ENCODE measurements at regions not wholly inside any gene's neighbourhood (a gene's known extent, or its start where the extent isn't known, plus 50 kb on each side); places are given as distances from the start of the nearest gene placed in this dataset.
A peak's percentile ranks its signal among the peaks of the same experiment; 100 is the strongest.

- no peak overlapping the region for H3K27ac ChIP-seq
- H3K4me1 ChIP-seq: peaks cover 0 to 21% (median 9%) of the 10 kb centered on the region in 4 donors
- peaks cover 0 to 35% (median 23%) of the 10 kb centered on the region in 4 donors for H3K36me3 ChIP-seq
- TF ChIP-seq, protein P1, sequence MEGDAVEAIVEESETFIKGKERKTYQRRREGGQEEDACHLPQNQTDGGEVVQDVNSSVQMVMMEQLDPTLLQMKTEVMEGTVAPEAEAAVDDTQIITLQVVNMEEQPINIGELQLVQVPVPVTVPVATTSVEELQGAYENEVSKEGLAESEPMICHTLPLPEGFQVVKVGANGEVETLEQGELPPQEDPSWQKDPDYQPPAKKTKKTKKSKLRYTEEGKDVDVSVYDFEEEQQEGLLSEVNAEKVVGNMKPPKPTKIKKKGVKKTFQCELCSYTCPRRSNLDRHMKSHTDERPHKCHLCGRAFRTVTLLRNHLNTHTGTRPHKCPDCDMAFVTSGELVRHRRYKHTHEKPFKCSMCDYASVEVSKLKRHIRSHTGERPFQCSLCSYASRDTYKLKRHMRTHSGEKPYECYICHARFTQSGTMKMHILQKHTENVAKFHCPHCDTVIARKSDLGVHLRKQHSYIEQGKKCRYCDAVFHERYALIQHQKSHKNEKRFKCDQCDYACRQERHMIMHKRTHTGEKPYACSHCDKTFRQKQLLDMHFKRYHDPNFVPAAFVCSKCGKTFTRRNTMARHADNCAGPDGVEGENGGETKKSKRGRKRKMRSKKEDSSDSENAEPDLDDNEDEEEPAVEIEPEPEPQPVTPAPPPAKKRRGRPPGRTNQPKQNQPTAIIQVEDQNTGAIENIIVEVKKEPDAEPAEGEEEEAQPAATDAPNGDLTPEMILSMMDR (IDR thresholded peaks at IDR 0.05): no peak
- TF ChIP-seq POLR2A (IDR thresholded peaks at IDR 0.05) (no peak), EP300 (IDR thresholded peaks at IDR 0.05) (no peak), POLR2AphosphoS5 (IDR thresholded peaks at IDR 0.05) (no peak)
- no peaks in the 10 kb centered on the region for H3K9me3 ChIP-seq
- no peak overlapping the region for H3K4me3 ChIP-seq
- no peak for DNase-seq
- 94 to 100% (median 100%) methylated on average over 1 of the region's 1 CpG for WGBS, 5 donors
- H3K27me3 ChIP-seq: no peaks in the 10 kb centered on the region
- intact Hi-C loops (cut with DNase I; ENCODE audit: low total_unique reads): loop anchor here (10.0 kb wide), 1 partner anchor 1054 kb away; no protein-coding TSS in a partner anchor
Observed at GRCh38 chr6:144580771-144581170, 295.6 kb downstream of the UTRN start.

DNA sequence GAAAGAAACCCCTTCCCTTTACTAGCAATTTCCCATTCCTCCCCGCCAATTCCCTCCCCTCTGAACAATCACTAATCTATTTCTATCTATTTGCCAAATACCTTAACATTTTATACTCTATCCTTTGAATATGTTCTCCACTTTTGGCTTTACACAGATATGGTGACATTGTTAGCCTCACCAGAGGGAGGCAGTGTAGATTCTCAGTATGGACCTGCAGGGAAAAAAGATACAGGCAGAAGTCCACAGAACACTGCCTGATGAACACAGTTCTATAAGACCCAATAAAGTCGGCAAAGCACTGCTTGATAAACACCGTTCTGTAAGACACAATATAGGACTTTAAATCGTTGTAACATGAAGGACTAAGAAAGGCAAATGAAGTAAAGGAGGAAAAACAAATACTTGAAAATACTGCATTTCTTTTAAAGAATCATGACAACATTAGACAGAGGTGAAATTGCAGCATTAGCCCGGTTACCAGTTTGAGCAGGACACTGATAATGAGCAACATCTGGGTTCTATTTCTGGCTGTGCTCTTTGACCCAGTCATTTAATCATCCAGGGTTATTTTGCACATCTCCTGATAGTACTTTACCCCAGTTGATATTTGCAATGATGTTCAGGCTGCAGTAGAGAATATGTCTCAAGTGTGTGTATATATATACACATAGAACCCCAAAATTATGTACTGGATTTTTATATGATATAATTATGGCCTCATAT, 296.8 kb downstream of the UTRN start:
- H3K36me3 ChIP-seq: peaks cover 0 to 30% (median 20%) of the 10 kb centered on the region in 4 donors
- no peak overlapping the region for H3K27ac ChIP-seq
- 58 to 72% (median 66%) methylated on average over 5 of the region's 5 CpGs for WGBS, 5 donors
- DNase-seq: peak in 1 of 2 donors; percentile 60
- H3K27me3 ChIP-seq: no peaks in the 10 kb centered on the region
- intact Hi-C loops (cut with DNase I; ENCODE audit: low total_unique reads): loop anchor here (10.0 kb wide), 1 partner anchor 1053 kb away; no protein-coding TSS in a partner anchor
- no peaks in the 10 kb centered on the region for H3K9me3 ChIP-seq
- no peak for TF ChIP-seq POLR2A (IDR thresholded peaks at IDR 0.05)
- TF ChIP-seq, protein P1 (IDR thresholded peaks at IDR 0.05): peak in 4 of 7 experiments; percentile 5 to 24 (median 16)
- no peak overlapping the region for H3K4me3 ChIP-seq
- peaks cover 0 to 21% (median 9%) of the 10 kb centered on the region in 4 donors for H3K4me1 ChIP-seq

DNA sequence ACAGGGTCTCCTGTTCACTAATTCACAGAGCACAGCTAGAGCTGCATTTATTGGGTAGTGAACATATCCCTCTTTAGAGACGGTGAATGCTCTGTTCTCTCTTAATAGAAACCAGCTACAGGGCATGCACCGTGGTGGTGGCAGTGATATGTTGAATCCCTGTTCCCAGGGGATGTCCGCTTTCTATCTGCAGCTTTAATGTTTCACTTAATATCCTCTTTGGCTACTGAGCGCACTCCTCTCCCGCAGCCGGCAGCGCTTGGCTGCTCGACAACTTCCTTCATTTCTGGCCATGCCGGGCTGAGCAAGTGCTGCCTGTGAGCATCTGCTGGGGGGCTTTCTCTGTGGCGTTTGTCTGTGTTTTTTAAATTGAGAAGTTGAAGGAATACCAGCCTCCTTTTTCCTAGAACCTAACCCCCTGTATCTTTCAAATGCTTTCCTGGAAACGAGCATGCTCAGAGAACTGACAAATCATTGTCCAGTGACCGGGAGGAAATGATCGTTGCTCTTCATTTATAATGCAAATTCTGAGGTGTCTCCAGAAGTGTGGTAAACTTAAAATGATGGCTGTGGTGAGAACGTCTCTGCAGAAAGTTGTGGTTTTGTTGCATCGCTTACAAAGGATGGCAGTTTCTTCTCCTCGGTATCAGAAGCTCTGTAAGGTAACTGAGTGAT, 297.9 kb downstream of the UTRN start:
- peaks cover 0 to 21% (median 9%) of the 10 kb centered on the region in 4 donors for H3K4me1 ChIP-seq
- TF ChIP-seq POLR2AphosphoS5 (IDR thresholded peaks at IDR 0.05) (no peak), EP300 (IDR thresholded peaks at IDR 0.05) (no peak), POLR2A (IDR thresholded peaks at IDR 0.05) (no peak)
- TF ChIP-seq, protein P1 (IDR thresholded peaks at IDR 0.05): no peak
- WGBS, 5 donors: 29 to 51% (median 42%) methylated on average over 14 to 16 of the region's 16 CpGs
- intact Hi-C loops (cut with DNase I; ENCODE audit: low total_unique reads): loop anchor here (10.0 kb wide), 1 partner anchor 1052 kb away; no protein-coding TSS in a partner anchor
- H3K27ac ChIP-seq: no peak overlapping the region
- H3K4me3 ChIP-seq: peak overlapping the region; percentile 2 to 16 (median 15)
- H3K9me3 ChIP-seq: no peaks in the 10 kb centered on the region
- peak; percentile 31 to 65 for DNase-seq
- H3K36me3 ChIP-seq: peaks cover 0 to 26% (median 14%) of the 10 kb centered on the region in 4 donors
- H3K27me3 ChIP-seq: no peaks in the 10 kb centered on the region

- 38 to 59% (median 41%) methylated on average over 1 of the region's 1 CpG for WGBS, 5 donors
- peaks cover 0 to 21% (median 9%) of the 10 kb centered on the region in 4 donors for H3K36me3 ChIP-seq
- intact Hi-C loops (cut with DNase I; ENCODE audit: low total_unique reads): loop anchor here (10.0 kb wide), 1 partner anchor 1051 kb away; no protein-coding TSS in a partner anchor
- DNase-seq: no peak
- peaks cover 0 to 26% (median 9%) of the 10 kb centered on the region in 4 donors for H3K4me1 ChIP-seq
- H3K27me3 ChIP-seq: no peaks in the 10 kb centered on the region
- H3K9me3 ChIP-seq: no peaks in the 10 kb centered on the region
- no peak overlapping the region for H3K4me3 ChIP-seq
- TF ChIP-seq POLR2AphosphoS5 (IDR thresholded peaks at IDR 0.05): no peak
- TF ChIP-seq, protein P1 (IDR thresholded peaks at IDR 0.05): no peak
- TF ChIP-seq POLR2A (IDR thresholded peaks at IDR 0.05): no peak
- no peak overlapping the region for H3K27ac ChIP-seq
Observed at GRCh38 chr6:144583614-144583954, 298.4 kb downstream of the UTRN start.
